ENCODE measurements at regions not wholly inside any gene's neighbourhood (a gene's known extent, or its start where the extent isn't known, plus 50 kb on each side); places are given as distances from the start of the nearest gene placed in this dataset.

DNA sequence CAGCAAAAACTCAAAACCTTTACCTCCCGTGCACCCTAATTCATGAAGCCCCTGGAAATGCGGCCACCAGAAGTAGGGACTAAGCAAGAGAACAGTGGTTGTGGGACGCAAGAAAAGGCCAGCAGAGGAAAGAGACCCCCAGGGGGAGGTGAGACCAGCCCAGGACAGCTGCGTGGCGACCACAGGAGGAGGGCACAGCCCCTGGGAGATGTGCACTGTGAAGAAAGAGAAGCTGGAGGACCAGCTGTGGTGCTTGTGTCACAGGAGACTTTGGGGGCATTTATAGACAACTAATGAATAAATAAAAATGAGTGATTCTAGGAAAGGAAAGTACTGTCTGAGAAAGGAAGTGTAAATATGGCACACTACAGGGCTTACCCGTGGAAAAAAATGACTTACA, 263.8 kb downstream of the EIPR1 start:
- CTCF ChIA-PET: no interaction called here
- Histone ChIP-seq H4K20me1 (ENCODE audit: control insufficient read depth, insufficient read depth) (no peaks in the 10 kb centered on the region), H3K36me3 (ENCODE audit: control insufficient read depth in 2 of 2, insufficient read depth in 2 of 2, low read length in 1 of 2) (no peaks in the 10 kb centered on the region), H3K27ac (ENCODE audit: control insufficient read depth, insufficient read depth) (no peak overlapping the region), H3K4me1 (ENCODE audit: control insufficient read depth, insufficient read depth, low read length) (no peaks in the 10 kb centered on the region), H3K9ac (ENCODE audit: control insufficient read depth, insufficient read depth, low read length) (no peak overlapping the region), H3K79me2 (ENCODE audit: control insufficient read depth, insufficient read depth, low read length) (no peaks in the 10 kb centered on the region), H3K4me3 (no peak overlapping the region), H3K4me2 (ENCODE audit: control insufficient read depth, insufficient read depth) (no peak overlapping the region), H3K27me3 (replicated peaks in 1 of 2; ENCODE audit: control insufficient read depth in 2 of 2, insufficient read depth in 2 of 2, low read length in 1 of 2) (no peaks in the 10 kb centered on the region; a peak in 1 of 4 replicates), H2AFZ (ENCODE audit: control insufficient read depth, low read depth, low read length) (no peak overlapping the region), H3K9me3 (replicated peaks; ENCODE audit: control insufficient read depth, insufficient read depth, low read length) (no peaks in the 10 kb centered on the region; the same call in none of the 3 replicates)
- SMC1A ChIA-PET (ENCODE audit: uncharacterized antibody, unreplicated experiment): no interaction called here
- POLR2A ChIA-PET: no interaction called here
- 14% methylated on average over 6 of the region's 6 CpGs for WGBS (ENCODE audit: insufficient coverage, insufficient replicate concordance, low lambda C conversion rate, missing lambda C conversion rate)
- DNase-seq (ENCODE audit: low read depth, low spot score) (no peak), ATAC-seq (no peak), FAIRE-seq (no peak)
- intact Hi-C loops (cut with micrococcal nuclease; ENCODE audit: unreplicated experiment) (no loop called here), in situ Hi-C loops (cut with MboI) (no loop called here)
- TF ChIP-seq TBL1XR1 (IDR thresholded peaks at IDR 0.05; ENCODE audit: low read depth, low read length) (no peak), EGR1 (IDR thresholded peaks at IDR 0.05; ENCODE audit: borderline replicate concordance in 1 of 2, low read depth in 2 of 2, low read length in 2 of 2) (no peak), YBX1 (IDR thresholded peaks at IDR 0.05) (no peak), SMAD1 (IDR thresholded peaks at IDR 0.05; ENCODE audit: low read depth, partially characterized antibody) (no peak), NR2C2 (IDR thresholded peaks at IDR 0.05; ENCODE audit: borderline replicate concordance, control insufficient read depth, insufficient read length, low read depth) (no peak), POLR2A (IDR thresholded peaks at IDR 0.05; ENCODE audit: low read depth, low read length) (no peak), ZNF274 (IDR thresholded peaks at IDR 0.05; ENCODE audit: insufficient read depth, insufficient read length) (no peak), POU2F2 (IDR thresholded peaks at IDR 0.05; ENCODE audit: borderline replicate concordance, low read depth, low read length) (no peak), SUPT20H (IDR thresholded peaks at IDR 0.05; ENCODE audit: borderline replicate concordance, control insufficient read depth, low read depth, low read length) (no peak), FOS (IDR thresholded peaks at IDR 0.05; ENCODE audit: borderline replicate concordance, extremely low read depth, insufficient read length) (no peak)
- TF ChIP-seq, protein P1, sequence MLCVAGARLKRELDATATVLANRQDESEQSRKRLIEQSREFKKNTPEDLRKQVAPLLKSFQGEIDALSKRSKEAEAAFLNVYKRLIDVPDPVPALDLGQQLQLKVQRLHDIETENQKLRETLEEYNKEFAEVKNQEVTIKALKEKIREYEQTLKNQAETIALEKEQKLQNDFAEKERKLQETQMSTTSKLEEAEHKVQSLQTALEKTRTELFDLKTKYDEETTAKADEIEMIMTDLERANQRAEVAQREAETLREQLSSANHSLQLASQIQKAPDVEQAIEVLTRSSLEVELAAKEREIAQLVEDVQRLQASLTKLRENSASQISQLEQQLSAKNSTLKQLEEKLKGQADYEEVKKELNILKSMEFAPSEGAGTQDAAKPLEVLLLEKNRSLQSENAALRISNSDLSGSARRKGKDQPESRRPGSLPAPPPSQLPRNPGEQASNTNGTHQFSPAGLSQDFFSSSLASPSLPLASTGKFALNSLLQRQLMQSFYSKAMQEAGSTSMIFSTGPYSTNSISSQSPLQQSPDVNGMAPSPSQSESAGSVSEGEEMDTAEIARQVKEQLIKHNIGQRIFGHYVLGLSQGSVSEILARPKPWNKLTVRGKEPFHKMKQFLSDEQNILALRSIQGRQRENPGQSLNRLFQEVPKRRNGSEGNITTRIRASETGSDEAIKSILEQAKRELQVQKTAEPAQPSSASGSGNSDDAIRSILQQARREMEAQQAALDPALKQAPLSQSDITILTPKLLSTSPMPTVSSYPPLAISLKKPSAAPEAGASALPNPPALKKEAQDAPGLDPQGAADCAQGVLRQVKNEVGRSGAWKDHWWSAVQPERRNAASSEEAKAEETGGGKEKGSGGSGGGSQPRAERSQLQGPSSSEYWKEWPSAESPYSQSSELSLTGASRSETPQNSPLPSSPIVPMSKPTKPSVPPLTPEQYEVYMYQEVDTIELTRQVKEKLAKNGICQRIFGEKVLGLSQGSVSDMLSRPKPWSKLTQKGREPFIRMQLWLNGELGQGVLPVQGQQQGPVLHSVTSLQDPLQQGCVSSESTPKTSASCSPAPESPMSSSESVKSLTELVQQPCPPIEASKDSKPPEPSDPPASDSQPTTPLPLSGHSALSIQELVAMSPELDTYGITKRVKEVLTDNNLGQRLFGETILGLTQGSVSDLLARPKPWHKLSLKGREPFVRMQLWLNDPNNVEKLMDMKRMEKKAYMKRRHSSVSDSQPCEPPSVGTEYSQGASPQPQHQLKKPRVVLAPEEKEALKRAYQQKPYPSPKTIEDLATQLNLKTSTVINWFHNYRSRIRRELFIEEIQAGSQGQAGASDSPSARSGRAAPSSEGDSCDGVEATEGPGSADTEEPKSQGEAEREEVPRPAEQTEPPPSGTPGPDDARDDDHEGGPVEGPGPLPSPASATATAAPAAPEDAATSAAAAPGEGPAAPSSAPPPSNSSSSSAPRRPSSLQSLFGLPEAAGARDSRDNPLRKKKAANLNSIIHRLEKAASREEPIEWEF (IDR thresholded peaks at IDR 0.05; ENCODE audit: insufficient replicate concordance, low read depth, low read length): no peak
- RAD21 ChIA-PET (ENCODE audit: unreplicated experiment): no interaction called here
- no TSS peak for BruUV-seq (replicated peaks)

Measured in GM12878 (cell line).